ENCODE measurements at regions not wholly inside any gene's neighbourhood (a gene's known extent, or its start where the extent isn't known, plus 50 kb on each side); places are given as distances from the start of the nearest gene placed in this dataset.
"Not testable (repeated sequence)": the region's sequence is repeated elsewhere in the genome, so short reads cannot be mapped to it uniquely, and the experiment has no call there.

DNA sequence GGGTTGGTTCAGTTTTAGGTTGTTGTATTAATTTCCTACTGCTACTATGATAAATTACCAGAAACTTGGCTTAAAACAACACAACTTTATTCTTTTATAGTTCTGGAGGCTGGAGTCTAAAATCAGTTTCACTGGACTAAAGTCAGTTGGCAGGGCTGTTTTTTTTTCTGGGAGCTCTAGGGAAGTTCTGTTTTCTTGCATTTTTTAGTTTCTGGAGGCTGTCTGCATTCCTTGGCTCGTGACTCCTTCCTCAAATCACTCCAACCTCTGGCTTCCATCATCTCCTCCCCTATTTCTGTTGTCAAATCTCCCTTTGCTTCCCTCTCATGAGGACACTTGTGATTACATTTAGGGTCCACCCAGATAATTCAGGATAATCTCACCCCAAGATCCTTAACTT lies 51.3 kb upstream of the SUB1 start:
- DNase-seq (ENCODE audit: low spot score) = no peak

GRCh38 chr5:32531885-32532520 lies 53.4 kb upstream of the SUB1 start:
- DNase-seq (ENCODE audit: low spot score) = peak; percentile 33

- DNase-seq (ENCODE audit: low spot score) = not testable (repeated sequence)
These were observed 58.0 kb upstream of the SUB1 start for GRCh38 chr5:32527321-32527720.

DNA sequence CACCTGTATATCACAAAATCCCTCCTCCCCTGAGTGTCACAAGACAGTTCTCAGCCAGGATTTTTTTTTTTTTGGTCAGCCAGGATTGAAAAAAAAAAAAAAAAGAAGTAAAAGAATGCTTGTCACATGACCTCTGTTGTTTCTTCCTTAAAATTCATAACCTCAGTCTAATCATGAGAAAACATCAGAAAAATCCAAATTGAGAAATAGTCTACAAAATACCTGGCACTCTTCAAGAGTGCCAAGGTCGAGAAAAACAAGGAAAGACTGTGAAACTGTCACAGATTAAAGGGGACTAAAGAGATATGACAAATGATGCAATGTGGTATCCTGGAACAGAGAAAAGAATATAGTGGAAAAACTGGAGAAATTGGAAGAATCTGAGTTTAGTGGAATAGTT lies 58.5 kb upstream of the SUB1 start:
- DNase-seq (ENCODE audit: low spot score) = no peak

GRCh38 chr5:32523625-32524024 lies 61.7 kb upstream of the SUB1 start:
- DNase-seq (ENCODE audit: low spot score) = peak; percentile 29

- DNase-seq (ENCODE audit: low spot score) = peak; percentile 49
These were observed 62.8 kb upstream of the SUB1 start for GRCh38 chr5:32522429-32523143.

GRCh38 chr5:32521481-32521880 lies 63.9 kb upstream of the SUB1 start:
- DNase-seq (ENCODE audit: low spot score) = no peak

- no peak for DNase-seq (ENCODE audit: low spot score)
These were observed 64.4 kb upstream of the SUB1 start for GRCh38 chr5:32520972-32521371.

DNA sequence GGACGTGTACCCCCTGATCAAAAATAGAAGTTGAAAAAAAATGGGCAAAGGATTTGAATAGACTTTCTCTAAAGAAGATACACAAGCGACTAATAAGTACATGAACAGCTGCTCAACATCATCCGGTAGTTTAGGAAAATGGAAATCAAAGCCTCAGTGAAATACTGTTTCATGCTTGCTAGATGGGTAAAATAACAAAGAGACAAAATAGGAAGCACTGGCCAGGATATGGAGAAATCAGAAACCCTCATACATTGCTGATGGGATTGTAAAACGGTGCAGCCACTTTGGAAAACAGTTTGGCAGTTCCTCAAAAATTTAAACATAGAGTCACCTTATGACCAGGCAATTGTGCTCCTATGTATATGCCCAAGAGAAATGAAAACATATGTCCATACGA lies 65.0 kb upstream of the SUB1 start:
- DNase-seq (ENCODE audit: low spot score) = no peak

- no peak for DNase-seq (ENCODE audit: low spot score)
These were observed 65.8 kb upstream of the SUB1 start for GRCh38 chr5:32519508-32519907.

DNA sequence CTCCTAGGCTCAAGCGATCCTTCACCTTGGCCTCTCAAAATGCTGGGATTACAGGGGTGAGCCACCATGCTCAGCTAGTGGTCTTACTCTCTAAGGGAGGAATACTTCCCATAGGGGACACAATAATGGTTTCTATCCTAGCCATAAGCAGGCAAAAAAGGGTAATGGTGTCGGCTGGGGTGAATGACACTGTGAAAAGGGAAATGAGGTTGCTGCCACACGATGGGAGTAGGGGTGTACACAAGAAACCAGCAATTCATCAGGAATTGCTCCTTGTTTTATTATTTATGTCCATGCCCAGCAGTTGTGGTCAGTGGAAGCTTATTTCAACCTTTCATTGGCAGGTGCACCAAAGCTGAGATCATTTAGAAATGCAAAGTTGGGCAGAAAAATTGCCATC lies 70.3 kb upstream of the ZFR start:
- DNase-seq (ENCODE audit: low spot score) = no peak

- DNase-seq (ENCODE audit: low spot score) = no peak
These were observed 68.4 kb upstream of the ZFR start for GRCh38 chr5:32512926-32513325.

DNA sequence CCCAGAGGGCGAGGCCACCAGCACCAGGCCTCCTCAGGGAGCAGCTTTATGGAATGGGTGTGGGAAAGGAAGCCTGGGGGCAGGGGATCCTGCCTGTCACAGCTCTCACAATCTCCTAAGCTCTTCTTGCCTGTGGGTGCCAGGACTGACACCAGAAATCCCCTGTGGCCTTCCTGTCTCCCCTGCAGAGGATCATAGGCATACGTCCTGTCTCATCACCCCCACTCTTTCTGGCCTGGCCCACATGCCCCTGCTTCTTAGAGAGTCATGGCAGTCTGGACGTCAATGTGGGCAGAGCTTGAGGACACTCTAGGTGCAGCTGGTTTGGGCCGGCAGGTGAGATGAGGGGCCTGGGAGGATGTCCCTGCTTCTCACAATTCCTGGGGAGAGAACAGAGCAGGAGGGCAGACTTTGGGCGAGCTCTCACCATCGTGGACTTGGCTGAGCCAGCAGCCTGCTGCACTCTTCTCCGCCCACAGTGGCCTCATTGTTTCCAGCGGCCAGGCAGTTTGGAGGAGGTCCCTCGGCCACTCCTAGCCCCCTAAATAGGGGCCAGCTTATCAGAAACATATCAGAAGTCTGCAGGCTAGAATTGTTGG lies 67.3 kb upstream of the ZFR start:
- DNase-seq (ENCODE audit: low spot score) = no peak

GRCh38 chr5:32510860-32511259 lies 66.3 kb upstream of the ZFR start:
- DNase-seq (ENCODE audit: low spot score) = no peak

- DNase-seq (ENCODE audit: low spot score) = no peak
These were observed 64.6 kb upstream of the ZFR start for GRCh38 chr5:32508806-32509805.

DNA sequence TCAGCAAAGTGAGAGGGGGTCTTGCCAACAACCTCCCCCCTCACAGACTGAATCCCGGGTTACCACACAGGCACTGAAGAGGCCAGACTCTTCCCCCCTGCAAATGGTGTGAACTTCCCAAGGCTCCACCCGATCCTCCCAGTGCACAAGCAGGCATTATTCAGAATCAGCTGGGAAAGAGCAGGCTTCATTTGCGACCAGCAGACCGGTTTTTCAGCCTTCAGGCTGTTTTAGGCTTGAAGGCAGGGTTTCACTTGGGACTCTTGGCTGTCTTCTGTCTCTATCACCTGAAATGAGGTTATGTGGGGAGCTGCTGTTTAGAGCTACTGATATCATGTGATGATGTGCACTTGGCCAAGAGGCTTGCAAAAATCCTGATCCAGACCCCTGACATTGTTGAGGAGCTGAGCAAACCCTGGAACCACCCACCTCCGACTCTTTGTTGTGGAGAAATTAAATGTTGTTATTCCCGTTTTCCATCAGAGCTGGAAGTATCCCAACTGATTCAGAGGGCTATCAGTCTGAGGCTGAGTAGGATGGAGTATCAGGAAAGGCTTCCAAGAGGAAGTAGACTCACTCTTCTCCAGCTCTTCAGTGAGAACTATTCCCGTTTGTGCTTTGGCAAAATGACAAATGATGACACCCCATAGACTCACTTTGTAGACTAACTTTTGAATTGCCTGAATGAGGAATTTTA lies 63.3 kb upstream of the ZFR start:
- DNase-seq (ENCODE audit: low spot score) = peak; percentile 88

- DNase-seq (ENCODE audit: low spot score) = peak; percentile 25
These were observed 62.3 kb upstream of the ZFR start for GRCh38 chr5:32506799-32507198.

DNA sequence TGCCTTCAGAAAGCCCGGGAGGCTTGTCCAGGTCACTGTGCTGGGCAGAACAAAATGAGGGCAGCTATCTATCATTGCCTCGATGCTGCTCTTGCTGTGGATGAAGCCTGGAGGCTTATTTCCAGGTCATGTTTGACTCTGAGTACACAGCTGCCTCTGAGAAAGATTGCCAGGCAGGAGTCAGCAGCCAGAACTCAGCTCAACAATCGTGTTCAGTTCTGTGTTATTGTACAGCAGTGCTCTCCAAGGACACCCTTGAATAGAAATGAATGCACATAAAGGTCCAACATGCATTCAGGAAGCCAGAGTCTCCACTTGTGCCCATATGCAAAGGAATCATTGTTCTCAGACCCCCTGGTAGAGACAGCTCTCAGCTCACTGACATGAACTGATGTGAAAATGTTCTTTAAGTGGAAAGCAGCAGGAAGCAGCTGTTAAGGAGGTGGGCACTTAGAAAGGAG lies 61.7 kb upstream of the ZFR start:
- DNase-seq (ENCODE audit: low spot score) = no peak

- DNase-seq (ENCODE audit: low spot score) = no peak
These were observed 61.2 kb upstream of the ZFR start for GRCh38 chr5:32505756-32506155.

GRCh38 chr5:32504989-32505596 lies 60.6 kb upstream of the ZFR start:
- DNase-seq (ENCODE audit: low spot score) = no peak

DNA sequence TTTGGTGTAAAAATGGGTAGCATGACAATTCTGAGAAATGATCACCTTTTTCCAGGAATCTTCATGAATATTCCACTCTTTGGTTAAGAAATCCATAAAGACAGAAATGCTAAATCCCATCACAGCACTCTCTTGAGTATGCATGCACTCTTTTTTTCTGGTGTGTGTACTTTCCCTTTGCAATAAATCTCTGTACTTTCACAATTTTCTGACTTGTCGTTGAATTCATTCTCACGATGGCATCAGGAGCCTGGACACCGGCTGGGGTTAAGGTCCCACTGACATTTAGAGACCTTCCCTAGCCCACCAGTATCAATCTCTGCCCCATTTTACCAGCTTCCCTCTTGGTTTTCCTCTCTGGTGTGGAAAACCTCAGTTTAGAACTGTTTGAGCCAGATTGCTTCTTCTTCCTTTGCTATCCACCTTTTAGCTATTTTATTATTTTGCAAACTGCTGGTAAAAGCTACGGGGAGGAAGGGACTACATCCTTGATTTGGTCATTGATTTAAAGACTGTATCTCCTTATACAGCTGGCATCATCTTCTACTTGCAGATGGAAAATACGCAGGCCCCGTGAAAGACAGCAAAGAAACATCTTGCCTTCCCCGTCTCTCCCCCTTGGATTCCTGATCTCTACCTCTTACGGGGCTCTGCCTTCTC lies 59.9 kb upstream of the ZFR start:
- no peak for DNase-seq (ENCODE audit: low spot score)

Data from RKO (cell line).